OCI-LY1 (cell line): ENCODE measurements at regions not wholly inside any gene's neighbourhood (a gene's known extent, or its start where the extent isn't known, plus 50 kb on each side); places are given as distances from the start of the nearest gene placed in this dataset.

Experiments used
- H2AFZ ChIP-seq: fragments of 200-600 bp; sonication (generic), shearing (Covaris generic); 2 replicates; pipeline ENCODE4 v1.6.0; 2014; ENCODE audit warnings: antibody characterized with exemption, mild to moderate bottlenecking, low read length
- H3F3A ChIP-seq: fragments of 200-600 bp; sonication (generic), shearing (Covaris generic); 2 replicates; pipeline ENCODE4 v1.6.0; 2014; ENCODE audit warnings: mild to moderate bottlenecking, antibody characterized with exemption, low read length, moderate library complexity; ENCODE audit not compliant: insufficient read depth
- H3K27ac ChIP-seq: fragments of 200-600 bp; sonication (generic); 2 replicates; pipeline ENCODE4 v1.5.1; 2014; ENCODE audit warnings: low read length, mixed run types, mild to moderate bottlenecking, low read depth; ENCODE audit not compliant: poor library complexity, severe bottlenecking
- H3K27me3 ChIP-seq: fragments of 200-600 bp; sonication (generic); 2 replicates; pipeline ENCODE4 v1.6.0; 2014; ENCODE audit warnings: antibody characterized with exemption, mild to moderate bottlenecking, low read length, moderate library complexity; ENCODE audit not compliant: insufficient read depth
- H3K36me3 ChIP-seq: fragments of 200-600 bp; sonication (generic); 2 replicates; pipeline ENCODE4 v1.6.1; 2014; ENCODE audit warnings: mild to moderate bottlenecking, antibody characterized with exemption, low read length, moderate library complexity, mixed read lengths; ENCODE audit not compliant: insufficient read depth
- H3K4me1 ChIP-seq: fragments of 200-600 bp; sonication (generic); 2 replicates; pipeline ENCODE4 v1.5.1; 2014; ENCODE audit warnings: mild to moderate bottlenecking, low read length, moderate library complexity; ENCODE audit not compliant: insufficient read depth, severe bottlenecking
- H3K4me2 ChIP-seq: fragments of 200-600 bp; sonication (generic), shearing (Covaris generic); 2 replicates; pipeline ENCODE4 v1.6.1; 2014; ENCODE audit warnings: low read length
- H3K4me3 ChIP-seq: fragments of 200-600 bp; sonication (generic); 2 replicates; pipeline ENCODE4 v1.5.1; 2014; ENCODE audit warnings: low read length, low read depth, mild to moderate bottlenecking, mixed read lengths; ENCODE audit not compliant: poor library complexity, severe bottlenecking
- H3K79me2 ChIP-seq: fragments of 200-600 bp; shearing (Covaris generic); 2 replicates; pipeline ENCODE4 v1.6.1; 2016; ENCODE audit warnings: mixed run types, low read length, mixed read lengths; ENCODE audit not compliant: insufficient read depth
- H3K9ac ChIP-seq: fragments of 200-600 bp; sonication (generic), shearing (Covaris generic); 2 replicates; pipeline ENCODE4 v1.6.1; 2014; ENCODE audit warnings: mild to moderate bottlenecking, low read length, mixed read lengths
- H3K9me2 ChIP-seq: fragments of 200-600 bp; sonication (generic), shearing (Covaris generic); 2 replicates; pipeline ENCODE4 v1.6.1; 2014; ENCODE audit warnings: low read depth, mild to moderate bottlenecking, low read length, mixed read lengths
- H3K9me3 ChIP-seq: fragments of 200-600 bp; shearing (Covaris generic); 2 replicates; pipeline ENCODE4 v1.6.1; 2014; ENCODE audit warnings: low read length, mixed read lengths
- H4K20me1 ChIP-seq: fragments of 200-600 bp; sonication (generic), shearing (Covaris generic); 2 replicates; pipeline ENCODE4 v1.6.0; 2016; ENCODE audit warnings: mild to moderate bottlenecking, low read length; ENCODE audit not compliant: insufficient read depth
- EZH2 ChIP-seq: fragments of 200-600 bp; sonication (generic), shearing (Covaris generic); IDR thresholded peaks from 2 replicates; pipeline ENCODE4 v1.8.0; 2017; ENCODE audit warnings: borderline replicate concordance, mixed run types, mild to moderate bottlenecking, antibody characterized with exemption, low read length, moderate library complexity, mixed read lengths
- TF ChIP-seq, protein P1 (sequence below): fragments of 200-600 bp; sonication (generic), shearing (Covaris generic); IDR thresholded peaks from 2 replicates; pipeline ENCODE4 v1.5.1; 2017; ENCODE audit warnings: mild to moderate bottlenecking, antibody characterized with exemption, low read length, moderate library complexity, mixed read lengths

DNA sequence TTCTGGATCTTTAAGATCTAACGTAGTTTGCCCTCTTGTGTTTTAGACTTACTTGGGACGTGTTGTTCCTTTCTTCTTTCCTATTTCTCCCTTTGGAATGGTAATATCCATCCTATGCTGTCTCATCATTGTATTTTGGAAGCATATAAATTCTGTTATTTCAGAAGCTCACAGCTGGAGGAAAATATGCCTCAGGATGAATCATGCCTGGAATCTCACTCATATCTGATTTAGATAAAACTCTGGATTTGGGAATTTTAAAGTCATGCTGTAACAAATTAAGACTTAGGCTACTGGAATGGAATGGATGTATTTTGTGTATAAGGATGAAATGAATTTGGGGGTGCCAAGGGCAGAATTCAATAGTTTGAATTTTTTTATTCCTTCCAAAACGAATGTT, 245.2 kb upstream of the GULP1 start:
- H3K4me1 ChIP-seq = no peaks in the 10 kb centered on the region
- H3F3A ChIP-seq = no peaks in the 10 kb centered on the region
- H3K4me2 ChIP-seq = no peak overlapping the region
- no peaks in the 10 kb centered on the region for H3K79me2 ChIP-seq
- no peaks in the 10 kb centered on the region for H3K9me3 ChIP-seq
- no peak overlapping the region for H3K27ac ChIP-seq
- no peak overlapping the region for H2AFZ ChIP-seq
- no peaks in the 10 kb centered on the region for H3K36me3 ChIP-seq
- TF ChIP-seq, protein P1, sequence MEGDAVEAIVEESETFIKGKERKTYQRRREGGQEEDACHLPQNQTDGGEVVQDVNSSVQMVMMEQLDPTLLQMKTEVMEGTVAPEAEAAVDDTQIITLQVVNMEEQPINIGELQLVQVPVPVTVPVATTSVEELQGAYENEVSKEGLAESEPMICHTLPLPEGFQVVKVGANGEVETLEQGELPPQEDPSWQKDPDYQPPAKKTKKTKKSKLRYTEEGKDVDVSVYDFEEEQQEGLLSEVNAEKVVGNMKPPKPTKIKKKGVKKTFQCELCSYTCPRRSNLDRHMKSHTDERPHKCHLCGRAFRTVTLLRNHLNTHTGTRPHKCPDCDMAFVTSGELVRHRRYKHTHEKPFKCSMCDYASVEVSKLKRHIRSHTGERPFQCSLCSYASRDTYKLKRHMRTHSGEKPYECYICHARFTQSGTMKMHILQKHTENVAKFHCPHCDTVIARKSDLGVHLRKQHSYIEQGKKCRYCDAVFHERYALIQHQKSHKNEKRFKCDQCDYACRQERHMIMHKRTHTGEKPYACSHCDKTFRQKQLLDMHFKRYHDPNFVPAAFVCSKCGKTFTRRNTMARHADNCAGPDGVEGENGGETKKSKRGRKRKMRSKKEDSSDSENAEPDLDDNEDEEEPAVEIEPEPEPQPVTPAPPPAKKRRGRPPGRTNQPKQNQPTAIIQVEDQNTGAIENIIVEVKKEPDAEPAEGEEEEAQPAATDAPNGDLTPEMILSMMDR = no peak
- no peak for TF ChIP-seq EZH2
- H4K20me1 ChIP-seq = no peaks in the 10 kb centered on the region
- no peaks in the 10 kb centered on the region for H3K27me3 ChIP-seq
- no peak overlapping the region for H3K9ac ChIP-seq
- H3K9me2 ChIP-seq = no peaks in the 10 kb centered on the region
- no peak overlapping the region for H3K4me3 ChIP-seq

DNA sequence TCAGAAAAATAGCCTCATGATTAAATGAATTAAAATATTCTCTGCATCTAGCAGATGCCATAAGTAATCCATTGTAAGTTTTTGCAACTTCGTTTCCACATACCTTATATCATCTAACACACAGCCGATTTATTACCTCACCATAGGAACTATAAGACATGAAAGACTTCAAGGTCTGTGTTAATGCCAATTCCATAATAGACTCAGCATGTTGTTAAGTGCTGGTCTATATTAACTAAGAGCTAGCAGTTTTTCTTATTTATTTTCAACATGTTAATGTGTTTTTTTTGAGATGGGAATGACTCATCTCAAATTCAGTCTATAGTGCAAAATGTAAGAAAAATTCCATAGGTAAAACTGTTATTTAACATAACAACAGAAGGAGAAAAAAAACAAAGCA, 243.9 kb upstream of the GULP1 start:
- no peaks in the 10 kb centered on the region for H3K9me3 ChIP-seq
- H3F3A ChIP-seq = no peaks in the 10 kb centered on the region
- no peak overlapping the region for H2AFZ ChIP-seq
- H3K27ac ChIP-seq = no peak overlapping the region
- H3K9me2 ChIP-seq = no peaks in the 10 kb centered on the region
- H3K4me2 ChIP-seq = no peak overlapping the region
- TF ChIP-seq EZH2 = no peak
- TF ChIP-seq, protein P1 = no peak
- H3K36me3 ChIP-seq = no peaks in the 10 kb centered on the region
- no peaks in the 10 kb centered on the region for H4K20me1 ChIP-seq
- no peak overlapping the region for H3K4me3 ChIP-seq
- no peaks in the 10 kb centered on the region for H3K4me1 ChIP-seq
- no peaks in the 10 kb centered on the region for H3K27me3 ChIP-seq
- H3K79me2 ChIP-seq = no peaks in the 10 kb centered on the region
- no peak overlapping the region for H3K9ac ChIP-seq

DNA sequence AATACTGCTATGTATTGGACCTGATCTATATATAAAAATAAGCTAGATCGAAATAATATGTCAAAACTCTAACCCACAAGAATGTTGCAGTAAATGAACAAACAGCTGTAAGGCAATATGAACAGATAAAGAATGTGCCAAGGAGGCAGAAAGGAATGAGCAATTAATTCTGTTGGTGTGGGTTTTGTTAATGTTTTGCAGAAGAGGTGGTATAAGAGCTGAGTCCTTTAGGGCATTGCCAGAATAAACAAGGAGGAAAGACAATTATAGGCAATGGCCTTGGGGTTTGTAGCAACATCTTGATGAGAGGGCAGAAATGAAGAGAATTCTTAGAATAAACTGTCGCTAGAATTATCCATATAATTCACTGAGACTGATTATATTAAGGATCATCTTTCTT, 240.9 kb upstream of the GULP1 start:
- Histone ChIP-seq H3K4me1 (no peaks in the 10 kb centered on the region), H3K27ac (no peak overlapping the region), H3K4me3 (no peak overlapping the region), H3K36me3 (no peaks in the 10 kb centered on the region), H3K27me3 (no peaks in the 10 kb centered on the region), H3K9me2 (no peaks in the 10 kb centered on the region), H3F3A (no peaks in the 10 kb centered on the region), H3K9ac (no peak overlapping the region), H3K79me2 (no peaks in the 10 kb centered on the region), H2AFZ (no peak overlapping the region), H3K4me2 (no peak overlapping the region), H3K9me3 (no peaks in the 10 kb centered on the region), H4K20me1 (no peaks in the 10 kb centered on the region)
- TF ChIP-seq EZH2 = no peak
- TF ChIP-seq, protein P1 = no peak
